GM19463 (cell line): ENCODE measurements at regions not wholly inside any gene's neighbourhood (a gene's known extent, or its start where the extent isn't known, plus 50 kb on each side); places are given as distances from the start of the nearest gene placed in this dataset.

Experiments used
- ATAC-seq: cut with Tn5 transposase; IDR thresholded peaks from one replicate; pipeline ENCODE4 v1.9.1; 2021; ENCODE audit warnings: mild to moderate bottlenecking, moderate library complexity; ENCODE audit not compliant: unreplicated experiment

- ATAC-seq = no peak
These were observed 858.7 kb downstream of the CCSER2 start for GRCh38 chr10:85187047-85187446.

GRCh38 chr10:85188770-85189484 is 860.5 kb downstream of the CCSER2 start:
- ATAC-seq = no peak

GRCh38 chr10:85193796-85194195 is 865.4 kb downstream of the CCSER2 start:
- ATAC-seq = no peak

DNA sequence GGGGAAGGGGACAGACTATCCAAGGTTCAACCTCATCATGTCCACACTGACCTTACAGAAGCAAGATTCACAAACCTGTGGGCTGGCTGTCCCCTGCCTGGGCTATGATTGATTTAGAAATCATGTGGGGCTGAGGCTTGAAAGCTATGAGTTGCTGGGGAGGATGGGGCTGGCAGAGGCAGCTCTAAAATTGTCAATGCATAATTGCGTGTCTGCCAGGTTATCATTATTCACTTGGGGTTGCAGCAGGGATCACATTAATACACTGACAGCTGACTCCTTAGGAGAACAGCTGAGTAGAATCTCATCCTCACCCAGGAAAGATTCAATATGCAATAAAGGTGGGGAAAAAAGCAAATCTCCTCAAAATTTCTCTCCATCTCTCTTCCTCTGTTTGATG is 866.3 kb downstream of the CCSER2 start:
- ATAC-seq = no peak

GRCh38 chr10:85195596-85195995 is 867.2 kb downstream of the CCSER2 start:
- no peak for ATAC-seq

DNA sequence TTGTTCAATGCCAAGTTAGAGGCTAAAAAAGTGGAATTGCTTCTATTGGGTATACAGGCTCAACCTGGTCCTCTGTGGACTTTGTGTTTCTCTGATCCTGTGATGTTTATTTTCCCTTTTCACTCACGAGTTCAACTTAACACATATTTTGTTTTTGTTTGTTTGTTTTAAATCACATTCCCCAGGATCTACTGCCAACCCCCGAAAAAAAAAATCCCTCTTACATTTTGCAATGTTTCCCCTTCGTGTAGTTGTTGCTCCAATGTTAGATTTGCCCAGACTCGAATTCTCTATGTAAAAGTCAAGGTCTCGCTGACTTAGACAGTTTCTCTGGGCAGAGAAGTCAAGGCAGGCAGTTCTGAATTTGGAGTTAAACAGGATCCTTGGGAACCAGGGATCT is 876.4 kb downstream of the CCSER2 start:
- no peak for ATAC-seq

DNA sequence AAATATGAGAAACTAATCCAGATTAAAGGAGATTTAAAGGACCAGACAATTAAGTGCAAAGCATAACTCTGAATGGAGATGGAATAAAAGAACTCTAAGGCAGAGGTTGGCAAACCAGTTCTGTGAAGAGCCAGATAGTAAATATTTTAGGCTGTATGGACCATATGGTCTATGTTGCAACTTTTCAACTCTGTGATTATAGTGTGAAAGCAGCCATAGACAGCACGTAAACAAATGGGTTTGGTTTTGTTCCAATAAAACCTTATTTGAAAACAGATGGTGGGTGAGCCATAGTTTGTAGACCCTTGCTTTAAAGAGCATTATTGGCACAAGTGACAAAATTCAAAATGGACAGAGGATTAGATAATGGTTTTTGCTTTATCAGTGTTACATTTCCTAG is 884.1 kb downstream of the CCSER2 start:
- ATAC-seq = no peak

DNA sequence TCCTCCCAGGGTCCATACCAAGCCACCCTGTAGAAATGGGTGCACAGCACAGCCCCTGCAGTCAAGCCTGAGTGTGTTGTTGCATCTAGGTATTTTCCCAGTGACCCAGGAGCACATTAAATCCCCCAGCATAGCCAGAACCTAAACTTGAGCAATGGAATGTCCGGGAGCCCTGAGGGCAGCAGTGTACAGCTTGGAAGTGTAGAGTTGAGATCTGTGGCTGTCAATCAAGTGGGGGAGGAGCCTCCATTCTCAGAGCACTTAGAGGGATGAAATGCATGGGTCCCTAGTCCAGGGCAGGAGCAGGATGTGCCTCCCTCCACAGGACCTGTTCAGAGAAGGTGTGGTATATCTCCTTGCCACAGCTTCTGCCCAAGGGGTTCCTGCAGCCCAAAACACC is 885.1 kb downstream of the CCSER2 start:
- ATAC-seq = no peak

GRCh38 chr10:85222300-85222699 is 893.9 kb downstream of the CCSER2 start:
- ATAC-seq = no peak

DNA sequence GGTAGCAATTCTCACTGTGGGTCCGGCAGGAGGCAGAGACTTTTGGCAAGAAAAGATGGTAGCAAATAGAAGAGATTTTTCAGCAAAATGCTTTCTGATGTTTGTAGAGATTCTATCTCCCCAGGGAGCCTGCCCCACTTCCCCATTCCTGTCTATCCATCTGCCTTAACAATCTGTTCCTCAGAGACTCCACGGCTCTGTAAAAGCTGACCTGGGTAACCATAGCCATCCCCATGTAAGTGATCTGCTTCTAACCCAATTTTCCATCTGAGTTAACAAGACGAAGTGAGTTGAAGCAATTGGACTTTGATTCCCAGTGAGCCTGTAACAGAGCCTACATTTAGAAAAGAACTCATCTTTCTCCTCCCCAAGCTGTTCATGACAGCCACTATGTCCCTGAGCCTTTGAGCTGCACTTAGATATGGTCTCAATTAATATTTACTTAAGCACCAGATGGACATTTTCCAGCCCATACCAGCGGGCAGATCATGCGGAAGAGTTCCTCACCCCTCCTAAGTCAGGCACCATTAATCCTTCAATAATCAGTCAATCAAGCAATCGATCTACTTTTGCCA is 896.1 kb downstream of the CCSER2 start:
- ATAC-seq = no peak

DNA sequence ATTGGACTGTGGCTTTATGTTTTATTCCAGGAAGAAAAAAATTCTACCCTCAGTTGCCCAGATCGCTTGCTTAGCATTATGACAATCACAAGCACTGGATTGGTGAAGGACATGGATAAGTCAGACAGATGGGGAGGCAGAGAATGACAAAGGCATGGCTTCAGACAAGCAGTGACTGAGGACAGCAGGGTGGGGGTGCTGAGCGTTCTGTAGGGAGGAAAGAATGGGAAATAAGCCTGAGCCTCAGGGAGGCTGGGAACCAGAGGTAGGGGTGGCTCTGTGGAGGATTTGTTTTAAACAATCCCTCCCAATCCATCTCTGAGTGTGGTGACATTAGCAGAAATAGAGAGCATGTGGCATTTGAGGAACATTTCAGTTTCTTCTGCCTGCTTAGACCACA is 896.9 kb downstream of the CCSER2 start:
- no peak for ATAC-seq

- no peak for ATAC-seq
These were observed 898.2 kb downstream of the CCSER2 start for GRCh38 chr10:85226596-85226995.

DNA sequence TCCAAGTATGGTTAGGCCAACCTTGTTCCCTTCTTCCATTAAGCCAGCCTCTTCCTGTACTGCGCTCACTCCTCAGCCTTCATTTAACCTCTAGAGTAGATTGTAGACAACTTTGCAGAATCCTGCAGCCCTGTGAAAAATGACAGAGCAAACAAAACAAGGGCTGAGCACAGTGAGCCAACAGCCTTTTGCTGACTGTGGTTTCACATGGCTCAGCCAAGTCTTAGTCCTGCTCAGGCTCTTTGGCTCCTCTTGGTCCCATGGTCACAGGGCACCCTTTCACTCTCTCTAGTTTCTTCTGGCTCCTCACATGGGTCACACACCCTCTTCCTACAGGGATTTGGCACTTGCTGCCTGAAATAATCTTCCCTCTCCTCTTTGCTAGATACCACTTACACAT is 900.3 kb downstream of the CCSER2 start:
- ATAC-seq = no peak

- ATAC-seq = no peak
These were observed 903.3 kb downstream of the CCSER2 start for GRCh38 chr10:85231534-85232270.

DNA sequence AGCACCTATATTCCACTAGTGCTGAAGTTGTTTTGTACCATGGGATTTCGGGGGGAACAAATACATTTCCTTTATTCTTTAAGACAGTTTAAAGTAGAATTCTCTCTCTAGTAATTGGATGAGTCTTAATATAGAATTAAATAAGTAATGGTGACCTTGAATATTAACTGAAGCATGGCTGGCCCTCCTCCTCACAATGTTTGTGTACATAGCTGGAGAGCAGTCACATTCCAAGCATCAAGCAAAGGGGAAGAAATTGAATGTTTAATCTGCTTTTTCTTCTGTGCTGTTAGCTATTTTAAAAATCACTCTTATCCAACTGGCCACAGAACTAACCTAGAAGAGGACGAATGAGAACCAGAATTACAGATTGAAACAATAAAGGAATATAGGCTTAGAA is 906.9 kb downstream of the CCSER2 start:
- ATAC-seq = no peak

DNA sequence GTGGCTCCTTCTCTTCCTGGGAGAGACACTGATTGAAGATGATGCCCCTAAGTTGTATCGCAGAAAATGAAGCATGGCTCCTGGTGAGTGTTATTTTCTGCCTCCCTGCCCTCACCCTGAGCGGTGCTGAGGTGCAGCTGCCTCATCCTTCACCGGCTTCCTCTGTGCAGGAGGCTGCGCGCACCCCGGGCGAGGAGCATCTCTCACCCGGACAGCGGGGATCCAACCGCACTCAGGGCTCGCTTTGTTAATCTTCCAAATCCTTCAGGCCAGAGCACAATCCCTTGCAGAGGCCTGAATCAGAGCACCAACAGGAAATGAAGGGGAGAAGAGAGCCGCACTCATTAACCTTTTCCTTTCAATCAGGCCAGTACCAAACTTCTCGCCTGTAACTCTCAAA is 910.3 kb downstream of the CCSER2 start:
- ATAC-seq = no peak

GRCh38 chr10:85250304-85250703 is 921.9 kb downstream of the CCSER2 start:
- ATAC-seq = no peak

GRCh38 chr10:85256481-85256880 is 928.1 kb downstream of the CCSER2 start:
- no peak for ATAC-seq

DNA sequence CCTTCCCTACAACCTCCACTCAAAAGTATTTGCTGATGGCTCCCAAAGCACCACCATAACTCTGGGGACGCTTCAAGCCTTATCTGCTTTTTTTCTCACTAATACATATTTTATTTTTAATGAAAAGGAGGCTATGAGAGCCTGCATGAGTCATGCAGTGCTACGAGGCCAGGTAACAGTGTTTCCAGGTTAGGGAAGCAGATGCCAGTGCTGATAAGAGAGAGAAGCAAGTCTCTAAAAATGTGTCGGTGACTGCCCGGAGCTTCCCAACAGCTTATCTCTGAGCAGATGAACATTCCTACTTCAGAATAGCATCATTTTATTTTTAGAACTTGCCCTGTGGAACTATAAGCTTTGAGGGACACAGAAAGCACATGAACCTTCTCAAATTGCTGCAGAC is 931.5 kb downstream of the CCSER2 start:
- ATAC-seq = no peak

DNA sequence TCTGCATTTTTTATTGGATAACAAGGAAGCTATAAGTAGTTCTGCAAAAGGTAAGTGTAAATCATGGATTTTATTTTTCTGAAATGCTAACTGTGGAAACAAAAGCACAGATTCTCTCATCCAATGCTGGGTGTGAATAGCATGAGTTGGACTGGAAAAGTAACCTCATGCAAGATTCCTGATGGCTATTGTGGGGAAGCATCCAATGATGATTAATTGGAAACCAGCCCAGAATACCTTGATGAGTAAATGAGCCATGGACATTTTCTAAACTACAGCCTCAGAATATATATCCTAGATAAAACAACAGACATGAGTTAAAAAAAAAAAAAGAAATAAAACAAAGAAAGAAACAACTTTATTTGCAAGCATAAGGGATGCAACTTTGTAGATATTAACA is 934.6 kb downstream of the CCSER2 start:
- ATAC-seq = no peak

DNA sequence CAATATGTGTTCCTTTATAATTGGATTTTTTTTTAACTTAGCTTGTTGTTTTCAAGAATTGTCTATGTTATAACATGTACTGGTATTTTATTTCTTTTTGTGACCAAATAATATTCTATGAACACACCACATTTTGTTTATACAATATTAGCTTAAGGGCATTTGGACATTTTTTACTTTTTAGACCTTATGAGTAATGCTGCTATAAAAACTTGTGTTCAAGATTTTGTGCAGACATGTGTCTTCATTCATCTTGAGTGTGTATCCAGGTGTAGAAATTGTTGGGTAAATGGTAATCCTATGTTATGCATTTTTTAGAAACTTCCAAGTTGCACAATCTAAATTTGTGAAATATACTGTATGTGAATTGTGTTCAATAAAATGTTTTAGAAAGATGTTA is 936.7 kb downstream of the CCSER2 start:
- no peak for ATAC-seq

GRCh38 chr10:85266808-85267207 is 938.4 kb downstream of the CCSER2 start:
- no peak for ATAC-seq
